Gastroesophageal sphincter (tissue), 4 donors: ENCODE measurements at regions not wholly inside any gene's neighbourhood (a gene's known extent, or its start where the extent isn't known, plus 50 kb on each side); places are given as distances from the start of the nearest gene placed in this dataset.
A peak's percentile ranks its signal among the peaks of the same experiment; 100 is the strongest.
"Not testable (repeated sequence)": the region's sequence is repeated elsewhere in the genome, so short reads cannot be mapped to it uniquely, and the experiment has no call there.

Experiments
- ATAC-seq: fragments of 150-250 bp; one replicate; pipeline ENCODE4 v1.9.1; 2016; ENCODE audit warnings: mild to moderate bottlenecking, moderate library complexity
- H3K27ac ChIP-seq, 4 donors: fragments of 200-600 bp; sonication (generic) in 3 of 4; 1 replicate in 3 of 4; 2 replicates in 1 of 4; pipeline ENCODE4 v1.5.1; 2016 to 2019
- H3K27me3 ChIP-seq: fragments of 200-600 bp; sonication (generic); one replicate; pipeline ENCODE4 v1.5.1; 2019
- H3K36me3 ChIP-seq, 2 donors: fragments of 200-600 bp; sonication (generic); one replicate each; pipeline ENCODE4 v1.5.1; 2019; ENCODE audit warnings: control low read depth in 1 of 2
- H3K4me1 ChIP-seq, 3 donors: fragments of 200-600 bp; sonication (generic); 1 replicate in 2 of 3; 2 replicates in 1 of 3; pipeline ENCODE4 v1.5.1; 2016 to 2019; ENCODE audit warnings: control low read depth in 2 of 3
- H3K4me3 ChIP-seq, 2 donors: fragments of 200-600 bp; sonication (generic); one replicate each; pipeline ENCODE4 v1.5.1; 2019; ENCODE audit warnings: mild to moderate bottlenecking in 1 of 2, moderate library complexity in 1 of 2
- H3K9me3 ChIP-seq, 3 donors: fragments of 200-600 bp; sonication (generic); one replicate each; pipeline ENCODE4 v1.5.1; 2017 to 2019; ENCODE audit warnings: control low read depth in 2 of 3
- CTCF ChIP-seq, 4 experiments: fragments of 200-600 bp in 2 of 4; fragments of 450-650 bp in 2 of 4; sonication (generic) in 1 of 4; IDR thresholded peaks; one replicate each; pipeline ENCODE4 v1.5.1; 2017 to 2019; ENCODE audit warnings: antibody characterized with exemption in 4 of 4, mild to moderate bottlenecking in 2 of 4, moderate library complexity in 2 of 4
- EP300 ChIP-seq: sonication (generic); formaldehyde crosslinking; IDR thresholded peaks from one replicate; pipeline ENCODE4 v1.6.1; 2017; ENCODE audit warnings: antibody characterized with exemption, mild to moderate bottlenecking
- POLR2A ChIP-seq, 2 donors: fragments of 450-650 bp; IDR thresholded peaks; one replicate each; pipeline ENCODE4 v1.6.1; 2017; ENCODE audit warnings: antibody characterized with exemption in 2 of 2, mild to moderate bottlenecking in 2 of 2, moderate library complexity in 1 of 2
- POLR2AphosphoS5 ChIP-seq: sonication (generic); formaldehyde crosslinking; IDR thresholded peaks from one replicate; pipeline ENCODE4 v1.6.1; 2017; ENCODE audit warnings: antibody characterized with exemption
- WGBS, 2 donors: methylation state at CpG; one replicate each; pipeline ENCODE4 v1.1.5; 2018; ENCODE audit warnings: low coverage in 1 of 2; 5-methylcytosine and 5-hydroxymethylcytosine counted together

DNA sequence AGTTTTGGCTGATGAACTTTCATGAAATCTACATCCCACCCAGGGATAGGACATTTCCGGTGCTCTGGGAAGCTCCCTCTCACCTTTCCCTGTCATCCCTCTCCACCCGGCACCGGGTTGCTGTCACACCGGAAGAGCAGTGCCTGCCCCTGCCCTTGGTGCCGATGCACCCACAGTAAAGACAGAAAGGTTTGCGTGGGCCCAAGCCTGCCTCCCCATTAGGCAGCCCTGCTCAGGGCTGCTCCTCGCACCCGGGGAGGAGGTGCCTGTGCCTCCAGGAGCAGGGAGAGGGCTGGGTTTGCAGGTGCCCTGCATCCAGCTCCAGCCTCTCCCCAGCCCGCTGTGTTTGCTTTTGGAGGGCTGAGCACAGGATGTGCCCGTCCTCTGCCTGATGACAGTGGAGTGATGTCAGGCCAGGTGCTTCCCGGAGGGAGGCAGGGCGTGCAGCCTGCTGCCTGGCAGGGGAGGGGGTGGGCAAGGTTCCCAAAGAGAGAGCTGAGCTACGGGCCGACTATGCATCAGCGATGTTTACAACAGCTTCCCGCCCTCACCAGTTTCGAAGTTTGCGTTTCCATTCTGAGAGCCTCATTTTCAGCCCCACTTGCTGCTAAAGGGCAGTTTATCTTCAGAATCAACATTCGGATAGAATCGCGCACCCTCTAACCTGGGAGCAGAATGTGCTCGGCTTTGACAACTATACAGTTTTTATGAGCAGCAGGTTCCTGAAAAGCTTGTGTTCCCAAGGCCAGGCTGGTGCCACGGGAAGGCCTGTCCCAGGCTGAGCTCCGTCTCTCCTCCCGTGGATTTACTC is 83.2 kb upstream of the CLDN5 start:
- no peaks in the 10 kb centered on the region for H3K9me3 ChIP-seq
- no peak for TF ChIP-seq CTCF (IDR thresholded peaks at IDR 0.05)
- peak; percentile 64 for TF ChIP-seq POLR2AphosphoS5
- H3K27me3 ChIP-seq: peaks cover 65% of the 10 kb centered on the region
- H3K4me1 ChIP-seq: peaks cover 0 to 11% (median 0%) of the 10 kb centered on the region in 3 donors
- H3K27ac ChIP-seq: peak overlapping the region in 3 of 4 donors; percentile 32 to 37 (median 35)
- H3K36me3 ChIP-seq: no peaks in the 10 kb centered on the region
- ATAC-seq: peak; percentile 79
- H3K4me3 ChIP-seq: no peak overlapping the region
- 15 to 23% methylated on average over 4 to 12 of the region's 25 CpGs for WGBS, 2 donors

GRCh38 chr22:19608003-19608690 is 83.9 kb upstream of the CLDN5 start:
- Histone ChIP-seq H3K9me3 (no peaks in the 10 kb centered on the region), H3K36me3 (no peaks in the 10 kb centered on the region), H3K27me3 (peaks cover 70% of the 10 kb centered on the region), H3K4me1 (peaks cover 0 to 11% (median 0%) of the 10 kb centered on the region in 3 donors), H3K27ac (peak overlapping the region in 3 of 4 donors; percentile 14 to 35 (median 16)), H3K4me3 (no peak overlapping the region)
- no peak for TF ChIP-seq POLR2A (IDR thresholded peaks at IDR 0.05)
- no peak for TF ChIP-seq POLR2AphosphoS5
- TF ChIP-seq CTCF (IDR thresholded peaks at IDR 0.05): no peak
- TF ChIP-seq EP300: no peak
- WGBS, 2 donors: 60% methylated on average over 8 of the region's 11 CpGs; no CpG with 5 or more reads in 1 of the 2 donors
- ATAC-seq: no peak

DNA sequence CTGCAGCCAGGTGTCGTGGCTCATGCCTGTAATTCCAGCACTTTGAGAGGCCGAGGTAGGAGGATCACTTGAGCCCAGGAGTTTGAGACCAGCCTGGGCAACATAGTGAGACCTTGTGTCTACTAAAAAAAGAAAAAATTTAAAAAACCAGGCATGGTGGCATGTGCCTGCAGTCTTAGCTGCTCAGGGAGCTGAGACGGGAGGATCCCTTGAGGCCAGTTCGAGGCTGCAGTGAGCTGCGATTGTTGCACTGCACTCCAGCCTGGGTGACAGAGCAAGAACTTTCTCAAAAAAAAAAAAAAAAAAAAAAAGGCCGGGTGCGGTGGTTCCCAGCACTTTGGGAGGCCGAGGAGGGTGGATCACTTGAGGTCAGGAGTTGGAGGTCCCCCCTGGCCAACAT is 85.5 kb upstream of the CLDN5 start:
- not testable (repeated sequence) for H3K9me3 ChIP-seq, ATAC-seq, H3K4me3 ChIP-seq, H3K36me3 ChIP-seq, H3K27ac ChIP-seq
- Histone ChIP-seq H3K4me1 (peaks cover 0 to 11% (median 0%) of the 10 kb centered on the region in 3 donors), H3K27me3 (peaks cover 67% of the 10 kb centered on the region)
- 71% methylated on average over 5 of the region's 8 CpGs; no CpG with 5 or more reads in 1 of the 2 donors for WGBS, 2 donors

DNA sequence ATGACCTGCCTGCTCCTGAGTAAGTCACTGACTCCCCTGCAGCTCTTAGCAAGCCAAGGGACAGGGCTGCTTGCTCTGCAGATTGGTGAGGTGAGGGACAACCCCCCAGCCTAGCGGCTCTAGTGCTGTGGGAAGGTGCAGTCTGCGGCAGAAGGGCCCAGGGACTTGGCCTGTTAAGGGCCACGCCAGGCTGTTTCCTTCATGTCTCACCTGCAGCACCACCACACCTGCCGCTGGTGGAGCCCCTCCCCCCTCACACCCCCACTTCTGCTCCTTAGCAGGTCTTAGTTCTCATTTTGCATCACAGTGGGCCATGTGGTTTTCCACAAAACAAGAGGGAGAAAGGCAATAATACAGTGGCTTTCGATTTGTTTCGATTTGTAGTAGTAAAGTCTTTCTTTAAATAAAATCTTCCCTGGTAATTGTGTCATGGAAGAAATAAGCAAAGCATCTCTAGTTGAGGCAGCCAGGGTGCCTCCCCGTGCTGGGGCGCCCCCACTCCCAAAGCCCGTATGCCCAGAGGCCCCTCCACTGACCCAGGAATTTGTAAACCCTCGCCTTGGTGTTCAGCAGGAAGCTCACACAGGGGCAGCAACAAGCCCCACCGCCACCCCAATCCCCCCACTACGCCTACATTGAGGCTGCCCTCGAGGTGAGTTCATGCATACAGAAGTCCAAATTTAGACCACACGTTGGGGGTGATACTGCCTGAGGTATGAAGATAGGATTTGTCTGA is 86.5 kb upstream of the CLDN5 start:
- Histone ChIP-seq H3K27me3 (peaks cover 70% of the 10 kb centered on the region), H3K27ac (no peak overlapping the region), H3K9me3 (no peaks in the 10 kb centered on the region), H3K4me3 (no peak overlapping the region), H3K36me3 (no peaks in the 10 kb centered on the region), H3K4me1 (peaks cover 0 to 11% (median 0%) of the 10 kb centered on the region in 3 donors)
- WGBS, 2 donors: 42 to 82% methylated on average over 4 to 10 of the region's 14 CpGs
- TF ChIP-seq EP300: no peak
- TF ChIP-seq POLR2AphosphoS5: no peak
- TF ChIP-seq POLR2A (IDR thresholded peaks at IDR 0.05): no peak
- no peak for TF ChIP-seq CTCF (IDR thresholded peaks at IDR 0.05)
- no peak for ATAC-seq

DNA sequence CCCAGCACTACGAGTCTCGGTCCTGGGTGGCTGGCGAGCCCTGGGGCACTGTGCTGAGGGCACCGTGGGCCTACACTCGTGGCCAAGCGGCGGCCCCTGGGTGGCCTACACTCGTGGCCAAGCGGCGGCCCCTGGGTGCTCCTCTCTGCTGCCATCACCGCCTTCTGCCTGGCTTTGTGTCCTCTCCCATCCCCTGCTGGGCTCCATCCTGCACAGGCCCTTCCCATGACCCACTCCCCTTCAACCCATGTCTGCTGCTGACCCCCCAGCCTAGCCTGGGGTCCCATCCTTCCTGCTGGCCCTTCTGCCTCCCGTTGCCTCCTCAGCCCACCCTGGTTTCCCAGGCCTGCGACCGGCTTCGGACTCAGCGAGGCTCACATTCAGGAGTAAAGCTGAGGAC is 87.4 kb upstream of the CLDN5 start:
- ATAC-seq: no peak
- H3K36me3 ChIP-seq: no peaks in the 10 kb centered on the region
- H3K9me3 ChIP-seq: no peaks in the 10 kb centered on the region
- H3K27ac ChIP-seq: no peak overlapping the region
- 80 to 88% methylated on average over 1 to 8 of the region's 16 CpGs for WGBS, 2 donors
- peaks cover 67% of the 10 kb centered on the region for H3K27me3 ChIP-seq
- TF ChIP-seq EP300 (no peak), POLR2A (IDR thresholded peaks at IDR 0.05) (no peak), POLR2AphosphoS5 (no peak), CTCF (IDR thresholded peaks at IDR 0.05) (no peak)
- no peak overlapping the region for H3K4me3 ChIP-seq
- H3K4me1 ChIP-seq: peaks cover 0 to 11% (median 0%) of the 10 kb centered on the region in 3 donors
